GM23338 (cell line): ENCODE measurements at regions not wholly inside any gene's neighbourhood (a gene's known extent, or its start where the extent isn't known, plus 50 kb on each side); places are given as distances from the start of the nearest gene placed in this dataset.

Experiments used
- CREB1 ChIP-seq: fragments of 250-450 bp; sonication (Bioruptor Pico); IDR thresholded peaks from 2 replicates; pipeline ENCODE4 v1.5.0; 2020; ENCODE audit warnings: low read depth, mild to moderate bottlenecking, moderate library complexity
- EZH2 ChIP-seq: fragments of 200-600 bp; sonication (generic); IDR thresholded peaks from one replicate; pipeline ENCODE4 v1.8.0; 2017; ENCODE audit warnings: antibody characterized with exemption, mild to moderate bottlenecking, low read depth; ENCODE audit not compliant: unreplicated experiment
- EZH2phosphoT487 ChIP-seq: fragments of 200-600 bp; sonication (generic); IDR thresholded peaks from one replicate; pipeline ENCODE4 v1.8.1; 2018; ENCODE audit warnings: antibody characterized with exemption; ENCODE audit not compliant: unreplicated experiment
- JUNB ChIP-seq: IDR thresholded peaks from one replicate; pipeline ENCODE4 v1.6.1; 2016; ENCODE audit warnings: antibody characterized with exemption; ENCODE audit not compliant: unreplicated experiment
- POLR2AphosphoS5 ChIP-seq: IDR thresholded peaks from 2 replicates; pipeline ENCODE4 v1.6.1; 2016; ENCODE audit warnings: antibody characterized with exemption, low read depth
- TF ChIP-seq, protein P1 (sequence below), 2 experiments: fragments of 200-600 bp in 1 of 2; sonication (generic) in 1 of 2; conservative IDR thresholded peaks; 2 replicates each; pipeline versions ENCODE4 v1.5.1 to v1.6.1; 2016 to 2017; ENCODE audit warnings: antibody characterized with exemption in 2 of 2, low read depth in 2 of 2, mild to moderate bottlenecking in 2 of 2, moderate library complexity in 1 of 2
- TF ChIP-seq, protein P2 (sequence below): IDR thresholded peaks from one replicate; pipeline ENCODE4 v1.6.1; 2018; ENCODE audit warnings: antibody characterized with exemption; ENCODE audit not compliant: unreplicated experiment
- TF ChIP-seq, protein P3 (sequence below): fragments of 250-450 bp; sonication (Bioruptor Pico); IDR thresholded peaks from 2 replicates; pipeline ENCODE4 v1.5.0; 2020; ENCODE audit warnings: mild to moderate bottlenecking, moderate library complexity

DNA sequence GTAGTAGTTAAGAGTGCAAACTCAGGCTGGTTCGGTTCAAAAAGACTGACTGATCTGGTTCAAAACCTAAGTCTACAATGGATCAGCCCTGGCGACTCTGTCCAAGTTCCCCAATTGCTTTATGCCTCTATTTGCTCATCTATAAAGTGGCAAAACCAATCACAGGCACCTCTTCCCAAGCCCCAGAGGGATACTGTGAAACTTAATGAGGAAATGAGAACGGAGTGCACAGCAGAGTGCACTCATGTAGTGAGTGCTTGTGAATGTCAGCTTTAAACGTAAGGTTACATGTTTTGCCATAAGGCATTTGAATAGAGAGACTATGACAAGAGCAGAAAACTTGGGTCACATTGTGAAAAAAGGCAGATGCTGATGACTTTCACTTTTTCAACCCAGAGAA is 199.7 kb upstream of the KLF3 start:
- TF ChIP-seq, protein P1, sequence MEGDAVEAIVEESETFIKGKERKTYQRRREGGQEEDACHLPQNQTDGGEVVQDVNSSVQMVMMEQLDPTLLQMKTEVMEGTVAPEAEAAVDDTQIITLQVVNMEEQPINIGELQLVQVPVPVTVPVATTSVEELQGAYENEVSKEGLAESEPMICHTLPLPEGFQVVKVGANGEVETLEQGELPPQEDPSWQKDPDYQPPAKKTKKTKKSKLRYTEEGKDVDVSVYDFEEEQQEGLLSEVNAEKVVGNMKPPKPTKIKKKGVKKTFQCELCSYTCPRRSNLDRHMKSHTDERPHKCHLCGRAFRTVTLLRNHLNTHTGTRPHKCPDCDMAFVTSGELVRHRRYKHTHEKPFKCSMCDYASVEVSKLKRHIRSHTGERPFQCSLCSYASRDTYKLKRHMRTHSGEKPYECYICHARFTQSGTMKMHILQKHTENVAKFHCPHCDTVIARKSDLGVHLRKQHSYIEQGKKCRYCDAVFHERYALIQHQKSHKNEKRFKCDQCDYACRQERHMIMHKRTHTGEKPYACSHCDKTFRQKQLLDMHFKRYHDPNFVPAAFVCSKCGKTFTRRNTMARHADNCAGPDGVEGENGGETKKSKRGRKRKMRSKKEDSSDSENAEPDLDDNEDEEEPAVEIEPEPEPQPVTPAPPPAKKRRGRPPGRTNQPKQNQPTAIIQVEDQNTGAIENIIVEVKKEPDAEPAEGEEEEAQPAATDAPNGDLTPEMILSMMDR (conservative IDR thresholded peaks at IDR 0.05; ENCODE audit: low read depth in 2 of 2): no peak
- TF ChIP-seq EZH2phosphoT487: no peak
- no peak for TF ChIP-seq POLR2AphosphoS5
- TF ChIP-seq, protein P2, sequence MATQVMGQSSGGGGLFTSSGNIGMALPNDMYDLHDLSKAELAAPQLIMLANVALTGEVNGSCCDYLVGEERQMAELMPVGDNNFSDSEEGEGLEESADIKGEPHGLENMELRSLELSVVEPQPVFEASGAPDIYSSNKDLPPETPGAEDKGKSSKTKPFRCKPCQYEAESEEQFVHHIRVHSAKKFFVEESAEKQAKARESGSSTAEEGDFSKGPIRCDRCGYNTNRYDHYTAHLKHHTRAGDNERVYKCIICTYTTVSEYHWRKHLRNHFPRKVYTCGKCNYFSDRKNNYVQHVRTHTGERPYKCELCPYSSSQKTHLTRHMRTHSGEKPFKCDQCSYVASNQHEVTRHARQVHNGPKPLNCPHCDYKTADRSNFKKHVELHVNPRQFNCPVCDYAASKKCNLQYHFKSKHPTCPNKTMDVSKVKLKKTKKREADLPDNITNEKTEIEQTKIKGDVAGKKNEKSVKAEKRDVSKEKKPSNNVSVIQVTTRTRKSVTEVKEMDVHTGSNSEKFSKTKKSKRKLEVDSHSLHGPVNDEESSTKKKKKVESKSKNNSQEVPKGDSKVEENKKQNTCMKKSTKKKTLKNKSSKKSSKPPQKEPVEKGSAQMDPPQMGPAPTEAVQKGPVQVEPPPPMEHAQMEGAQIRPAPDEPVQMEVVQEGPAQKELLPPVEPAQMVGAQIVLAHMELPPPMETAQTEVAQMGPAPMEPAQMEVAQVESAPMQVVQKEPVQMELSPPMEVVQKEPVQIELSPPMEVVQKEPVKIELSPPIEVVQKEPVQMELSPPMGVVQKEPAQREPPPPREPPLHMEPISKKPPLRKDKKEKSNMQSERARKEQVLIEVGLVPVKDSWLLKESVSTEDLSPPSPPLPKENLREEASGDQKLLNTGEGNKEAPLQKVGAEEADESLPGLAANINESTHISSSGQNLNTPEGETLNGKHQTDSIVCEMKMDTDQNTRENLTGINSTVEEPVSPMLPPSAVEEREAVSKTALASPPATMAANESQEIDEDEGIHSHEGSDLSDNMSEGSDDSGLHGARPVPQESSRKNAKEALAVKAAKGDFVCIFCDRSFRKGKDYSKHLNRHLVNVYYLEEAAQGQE: no peak
- no peak for TF ChIP-seq EZH2
- TF ChIP-seq, protein P3, sequence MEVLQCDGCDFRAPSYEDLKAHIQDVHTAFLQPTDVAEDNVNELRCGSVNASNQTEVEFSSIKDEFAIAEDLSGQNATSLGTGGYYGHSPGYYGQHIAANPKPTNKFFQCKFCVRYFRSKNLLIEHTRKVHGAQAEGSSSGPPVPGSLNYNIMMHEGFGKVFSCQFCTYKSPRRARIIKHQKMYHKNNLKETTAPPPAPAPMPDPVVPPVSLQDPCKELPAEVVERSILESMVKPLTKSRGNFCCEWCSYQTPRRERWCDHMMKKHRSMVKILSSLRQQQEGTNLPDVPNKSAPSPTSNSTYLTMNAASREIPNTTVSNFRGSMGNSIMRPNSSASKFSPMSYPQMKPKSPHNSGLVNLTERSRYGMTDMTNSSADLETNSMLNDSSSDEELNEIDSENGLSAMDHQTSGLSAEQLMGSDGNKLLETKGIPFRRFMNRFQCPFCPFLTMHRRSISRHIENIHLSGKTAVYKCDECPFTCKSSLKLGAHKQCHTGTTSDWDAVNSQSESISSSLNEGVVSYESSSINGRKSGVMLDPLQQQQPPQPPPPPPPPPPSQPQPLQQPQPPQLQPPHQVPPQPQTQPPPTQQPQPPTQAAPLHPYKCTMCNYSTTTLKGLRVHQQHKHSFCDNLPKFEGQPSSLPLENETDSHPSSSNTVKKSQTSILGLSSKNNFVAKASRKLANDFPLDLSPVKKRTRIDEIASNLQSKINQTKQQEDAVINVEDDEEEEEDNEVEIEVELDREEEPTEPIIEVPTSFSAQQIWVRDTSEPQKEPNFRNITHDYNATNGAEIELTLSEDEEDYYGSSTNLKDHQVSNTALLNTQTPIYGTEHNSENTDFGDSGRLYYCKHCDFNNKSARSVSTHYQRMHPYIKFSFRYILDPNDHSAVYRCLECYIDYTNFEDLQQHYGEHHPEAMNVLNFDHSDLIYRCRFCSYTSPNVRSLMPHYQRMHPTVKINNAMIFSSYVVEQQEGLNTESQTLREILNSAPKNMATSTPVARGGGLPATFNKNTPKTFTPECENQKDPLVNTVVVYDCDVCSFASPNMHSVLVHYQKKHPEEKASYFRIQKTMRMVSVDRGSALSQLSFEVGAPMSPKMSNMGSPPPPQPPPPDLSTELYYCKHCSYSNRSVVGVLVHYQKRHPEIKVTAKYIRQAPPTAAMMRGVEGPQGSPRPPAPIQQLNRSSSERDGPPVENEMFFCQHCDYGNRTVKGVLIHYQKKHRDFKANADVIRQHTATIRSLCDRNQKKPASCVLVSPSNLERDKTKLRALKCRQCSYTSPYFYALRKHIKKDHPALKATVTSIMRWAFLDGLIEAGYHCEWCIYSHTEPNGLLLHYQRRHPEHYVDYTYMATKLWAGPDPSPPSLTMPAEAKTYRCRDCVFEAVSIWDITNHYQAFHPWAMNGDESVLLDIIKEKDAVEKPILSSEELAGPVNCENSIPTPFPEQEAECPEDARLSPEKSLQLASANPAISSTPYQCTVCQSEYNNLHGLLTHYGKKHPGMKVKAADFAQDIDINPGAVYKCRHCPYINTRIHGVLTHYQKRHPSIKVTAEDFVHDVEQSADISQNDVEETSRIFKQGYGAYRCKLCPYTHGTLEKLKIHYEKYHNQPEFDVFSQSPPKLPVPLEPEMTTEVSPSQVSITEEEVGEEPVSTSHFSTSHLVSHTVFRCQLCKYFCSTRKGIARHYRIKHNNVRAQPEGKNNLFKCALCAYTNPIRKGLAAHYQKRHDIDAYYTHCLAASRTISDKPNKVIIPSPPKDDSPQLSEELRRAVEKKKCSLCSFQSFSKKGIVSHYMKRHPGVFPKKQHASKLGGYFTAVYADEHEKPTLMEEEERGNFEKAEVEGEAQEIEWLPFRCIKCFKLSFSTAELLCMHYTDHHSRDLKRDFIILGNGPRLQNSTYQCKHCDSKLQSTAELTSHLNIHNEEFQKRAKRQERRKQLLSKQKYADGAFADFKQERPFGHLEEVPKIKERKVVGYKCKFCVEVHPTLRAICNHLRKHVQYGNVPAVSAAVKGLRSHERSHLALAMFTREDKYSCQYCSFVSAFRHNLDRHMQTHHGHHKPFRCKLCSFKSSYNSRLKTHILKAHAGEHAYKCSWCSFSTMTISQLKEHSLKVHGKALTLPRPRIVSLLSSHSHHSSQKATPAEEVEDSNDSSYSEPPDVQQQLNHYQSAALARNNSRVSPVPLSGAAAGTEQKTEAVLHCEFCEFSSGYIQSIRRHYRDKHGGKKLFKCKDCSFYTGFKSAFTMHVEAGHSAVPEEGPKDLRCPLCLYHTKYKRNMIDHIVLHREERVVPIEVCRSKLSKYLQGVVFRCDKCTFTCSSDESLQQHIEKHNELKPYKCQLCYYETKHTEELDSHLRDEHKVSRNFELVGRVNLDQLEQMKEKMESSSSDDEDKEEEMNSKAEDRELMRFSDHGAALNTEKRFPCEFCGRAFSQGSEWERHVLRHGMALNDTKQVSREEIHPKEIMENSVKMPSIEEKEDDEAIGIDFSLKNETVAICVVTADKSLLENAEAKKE (CRISPR knock-in tag): no peak
- no peak for TF ChIP-seq CREB1
- no peak for TF ChIP-seq JUNB
